NCI-H146 treated with DMSO at 0.1 percent for 48 hours (cell line): ENCODE measurements at regions not wholly inside any gene's neighbourhood (a gene's known extent, or its start where the extent isn't known, plus 50 kb on each side); places are given as distances from the start of the nearest gene placed in this dataset.
"Not testable (repeated sequence)": the region's sequence is repeated elsewhere in the genome, so short reads cannot be mapped to it uniquely, and the experiment has no call there.

ENCODE experiments used
- DNase-seq: peaks from one replicate; lab custom pipeline; 2025; ENCODE audit not compliant: unreplicated experiment; lab: John Stamatoyannopoulos, UW

- DNase-seq = no peak
These were observed 99.1 kb upstream of the PIK3R1 start for GRCh38 chr5:68116408-68116807.

GRCh38 chr5:68115584-68115983, 100.0 kb upstream of the PIK3R1 start:
- DNase-seq = no peak

GRCh38 chr5:68114378-68115040, 101.0 kb upstream of the PIK3R1 start:
- DNase-seq = no peak

- DNase-seq = no peak
These were observed 102.9 kb upstream of the PIK3R1 start for GRCh38 chr5:68112658-68113057.

GRCh38 chr5:68110894-68111293, 104.7 kb upstream of the PIK3R1 start:
- no peak for DNase-seq

- peak; percentile 59 for DNase-seq
These were observed 105.3 kb upstream of the PIK3R1 start for GRCh38 chr5:68110264-68110663.

- not testable (repeated sequence) for DNase-seq
These were observed 111.3 kb upstream of the PIK3R1 start for GRCh38 chr5:68104217-68104616.

GRCh38 chr5:68103297-68103696, 112.3 kb upstream of the PIK3R1 start:
- not testable (repeated sequence) for DNase-seq

GRCh38 chr5:68099327-68099726, 116.2 kb upstream of the PIK3R1 start:
- no peak for DNase-seq

GRCh38 chr5:68093455-68094159, 121.9 kb upstream of the PIK3R1 start:
- DNase-seq = no peak

GRCh38 chr5:68088302-68088701, 127.3 kb upstream of the PIK3R1 start:
- DNase-seq = no peak

- DNase-seq = no peak
These were observed 127.7 kb upstream of the PIK3R1 start for GRCh38 chr5:68087866-68088265.

GRCh38 chr5:68086857-68087256, 128.7 kb upstream of the PIK3R1 start:
- no peak for DNase-seq

GRCh38 chr5:68086439-68086838, 129.1 kb upstream of the PIK3R1 start:
- no peak for DNase-seq

GRCh38 chr5:68084396-68084795, 131.2 kb upstream of the PIK3R1 start:
- DNase-seq = no peak

- DNase-seq = no peak
These were observed 135.1 kb upstream of the PIK3R1 start for GRCh38 chr5:68080282-68081050.

- no peak for DNase-seq
These were observed 138.1 kb upstream of the PIK3R1 start for GRCh38 chr5:68077349-68077894.

GRCh38 chr5:68074633-68075032, 140.9 kb upstream of the PIK3R1 start:
- no peak for DNase-seq

GRCh38 chr5:68074048-68074632, 141.4 kb upstream of the PIK3R1 start:
- peak; percentile 97 for DNase-seq

- no peak for DNase-seq
These were observed 143.8 kb upstream of the PIK3R1 start for GRCh38 chr5:68071736-68072135.

- no peak for DNase-seq
These were observed 144.3 kb upstream of the PIK3R1 start for GRCh38 chr5:68071282-68071632.
